ENCODE measurements at regions not wholly inside any gene's neighbourhood (a gene's known extent, or its start where the extent isn't known, plus 50 kb on each side); places are given as distances from the start of the nearest gene placed in this dataset.
"Not testable (repeated sequence)": the region's sequence is repeated elsewhere in the genome, so short reads cannot be mapped to it uniquely, and the experiment has no call there.

DNA sequence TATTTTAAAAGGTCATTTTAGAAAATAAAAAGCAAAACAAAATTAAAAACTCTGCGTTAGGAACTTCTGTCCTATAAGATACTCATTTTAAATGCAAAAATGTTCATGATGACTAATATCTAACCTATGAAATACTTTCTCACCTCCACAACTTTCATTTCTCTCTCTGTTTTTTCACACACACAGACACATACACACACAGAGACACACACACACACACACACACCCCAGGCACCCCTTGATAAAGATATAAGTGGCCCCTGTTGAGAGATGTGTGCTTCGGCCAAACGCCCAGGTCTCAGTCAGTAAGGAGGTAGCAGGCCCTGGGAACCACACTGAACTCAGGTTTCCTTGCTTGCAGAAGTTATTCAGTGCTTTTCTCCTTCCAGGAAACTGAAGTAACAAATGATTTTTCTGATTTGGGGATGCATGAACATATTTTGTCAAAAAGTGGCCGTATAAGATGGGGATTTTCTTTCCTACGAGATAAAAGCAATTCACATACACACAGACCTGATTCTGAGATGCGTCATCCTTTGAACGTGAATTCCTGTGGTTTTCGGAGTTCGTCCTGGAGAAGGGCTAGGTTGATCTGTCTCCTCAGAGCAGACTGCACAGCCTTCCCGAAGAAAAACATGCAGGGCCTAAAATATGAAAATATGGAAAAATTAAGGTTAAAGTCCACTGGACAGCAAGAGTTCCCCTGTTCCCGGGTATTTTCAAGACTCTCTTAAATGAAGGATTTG is 306.8 kb upstream of the FOXQ1 start:
- DNase-seq (ENCODE audit: low read depth, low spot score) = no peak

DNA sequence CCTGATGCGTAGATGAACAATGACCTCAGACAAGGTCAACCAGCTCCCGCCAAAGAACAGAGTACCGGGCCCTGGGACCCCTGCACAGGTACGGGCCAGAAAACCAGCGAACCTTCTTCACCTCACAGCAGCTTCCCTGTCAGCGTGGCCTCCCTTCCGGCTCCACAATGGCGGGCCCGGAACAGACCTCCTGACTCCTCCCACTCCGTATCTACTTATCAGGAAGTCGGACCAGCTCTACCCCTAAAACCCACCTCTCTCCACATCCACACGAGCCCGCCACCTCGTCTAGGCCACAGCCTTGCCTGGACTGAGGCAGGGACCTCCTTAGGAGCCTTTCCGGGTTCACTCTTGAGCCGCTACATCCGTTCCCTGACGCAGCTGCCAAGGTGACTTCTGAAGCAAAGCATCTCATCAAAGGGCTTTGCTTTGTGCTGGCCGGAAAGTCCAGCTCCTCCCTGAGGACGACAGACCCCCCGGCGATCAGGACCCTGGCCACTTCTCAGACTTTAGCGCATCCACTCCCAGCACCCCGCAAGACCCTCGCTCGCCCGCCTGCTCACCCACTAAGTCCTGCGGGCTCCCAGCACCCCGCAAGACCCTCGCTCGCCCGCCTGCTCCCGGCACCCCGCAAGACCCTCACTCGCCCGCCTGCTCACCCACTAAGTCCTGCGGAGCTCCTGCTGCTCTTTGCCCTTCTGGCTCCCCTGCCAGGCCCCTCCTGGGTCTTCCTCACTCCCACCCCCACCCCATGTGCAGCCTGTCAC is 308.3 kb upstream of the FOXQ1 start:
- DNase-seq (ENCODE audit: low read depth, low spot score) = no peak

DNA sequence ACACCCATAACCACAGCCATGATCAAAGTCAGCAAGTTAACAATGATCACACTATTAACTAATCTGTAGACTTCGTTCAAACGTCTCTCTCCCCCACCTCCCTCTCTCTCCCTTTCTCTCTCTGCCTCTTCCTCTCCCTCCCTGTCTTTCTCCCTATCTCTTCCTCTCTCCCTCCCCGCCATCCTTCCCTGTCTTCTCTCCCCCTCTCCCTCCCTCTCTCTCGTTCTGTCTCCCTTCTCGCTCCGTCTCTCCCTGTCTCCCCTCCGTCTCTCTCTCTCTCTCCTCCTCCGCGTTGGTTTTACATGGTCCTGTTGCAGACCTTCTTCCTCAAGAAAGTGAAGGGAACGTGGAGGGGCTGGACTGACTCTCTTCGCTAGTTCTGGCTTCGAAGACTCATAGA is 308.9 kb upstream of the FOXQ1 start:
- no peak for DNase-seq (ENCODE audit: low read depth, low spot score)

DNA sequence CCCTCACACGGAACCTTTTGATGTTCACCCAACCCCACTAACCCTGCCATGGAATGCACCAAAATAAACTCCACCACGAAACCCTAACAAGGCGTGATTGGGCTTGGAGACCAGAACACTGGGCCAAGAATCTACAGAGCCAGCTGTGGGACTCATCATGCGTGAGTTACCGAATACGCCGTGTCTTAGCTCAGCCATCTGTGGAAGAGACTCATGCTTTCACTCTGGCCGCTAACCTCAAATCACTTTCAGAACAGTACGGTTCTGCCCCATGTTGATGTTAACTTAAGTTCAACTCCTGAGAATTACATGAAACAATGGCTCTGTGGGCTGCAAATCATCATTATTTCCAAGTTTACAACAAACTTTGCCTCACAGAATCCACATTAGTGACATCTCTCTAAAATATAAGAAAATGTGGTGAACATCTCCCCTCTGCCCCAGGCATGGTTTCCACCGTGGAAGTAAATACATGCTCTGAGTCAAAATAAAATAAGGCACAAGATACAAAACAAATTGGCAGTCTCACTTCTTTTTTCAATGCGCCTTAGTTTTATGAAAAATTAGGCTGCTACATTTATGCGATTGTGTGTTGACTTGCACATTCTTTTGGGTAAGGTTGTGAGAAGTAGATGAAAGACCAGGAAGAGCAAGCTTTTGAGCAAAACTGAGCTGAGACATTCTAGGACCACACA is 308.9 kb upstream of the EXOC2 start:
- no peak for DNase-seq (ENCODE audit: low read depth, low spot score)

DNA sequence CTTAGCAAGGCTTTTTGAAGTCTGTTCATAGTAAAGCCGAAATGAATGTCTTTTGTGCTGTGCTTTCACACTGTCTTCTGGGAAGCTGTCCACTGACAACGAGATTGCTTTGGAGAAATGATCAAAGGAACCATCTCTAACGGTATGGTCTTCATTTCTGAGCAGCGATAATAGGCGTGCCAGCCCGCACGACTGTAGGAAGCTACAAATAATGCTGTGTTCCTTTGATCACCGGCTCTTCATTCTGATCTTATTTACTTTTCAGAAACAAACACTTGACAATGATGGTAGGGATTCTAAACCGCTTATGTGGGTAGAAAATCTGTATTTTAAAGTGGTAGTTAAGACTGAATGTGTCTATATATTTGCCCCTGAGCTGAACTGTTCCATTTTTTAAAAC is 306.6 kb upstream of the EXOC2 start:
- no peak for DNase-seq (ENCODE audit: low read depth, low spot score)

DNA sequence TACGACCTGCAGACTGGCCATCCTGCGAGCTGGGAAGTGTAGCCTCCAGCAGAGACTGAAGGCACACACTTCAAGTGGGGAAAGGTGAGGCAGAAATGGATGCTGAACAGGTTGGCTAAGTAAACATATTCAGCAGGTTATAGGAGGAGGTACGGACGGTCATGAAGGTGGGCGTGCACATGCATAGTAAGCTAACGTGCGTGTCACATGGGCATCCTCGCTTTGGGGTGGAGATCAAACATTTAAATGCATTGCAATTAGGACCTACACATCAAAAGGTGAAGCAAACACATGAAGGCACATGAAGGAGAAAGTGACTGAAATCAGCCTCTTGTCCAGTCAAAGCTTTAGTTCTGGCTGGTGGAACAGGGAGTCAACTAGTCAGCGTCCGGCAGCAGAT is 305.6 kb upstream of the EXOC2 start:
- DNase-seq (ENCODE audit: low read depth, low spot score) = no peak

DNA sequence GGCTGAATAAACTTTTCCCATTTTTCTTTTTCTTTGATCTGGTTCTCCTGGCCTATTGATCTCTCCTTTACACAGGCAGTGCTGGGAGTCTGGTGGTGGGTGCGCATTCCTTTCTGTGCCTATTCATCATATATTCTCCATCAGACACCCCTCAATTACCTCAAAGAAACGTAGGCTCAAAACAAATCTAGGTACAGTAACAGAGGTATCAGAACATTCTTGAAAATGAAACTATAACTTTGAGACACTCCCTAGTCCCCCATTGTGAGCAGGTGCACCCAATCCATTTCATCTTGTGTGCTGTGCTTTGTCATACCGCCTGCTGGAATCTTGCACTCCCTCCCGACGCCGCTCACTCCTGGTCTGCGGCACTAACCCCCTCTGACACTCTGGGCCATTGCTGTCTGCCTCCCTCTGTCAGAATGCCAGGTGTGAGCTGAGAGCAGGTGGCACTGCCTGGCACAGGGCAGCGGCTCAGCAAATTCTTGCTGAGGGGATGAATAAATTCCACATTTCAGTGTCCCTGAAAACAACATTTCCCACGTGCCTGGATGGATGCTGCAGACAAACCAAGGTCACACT is 303.4 kb upstream of the EXOC2 start:
- no peak for DNase-seq (ENCODE audit: low read depth, low spot score)

DNA sequence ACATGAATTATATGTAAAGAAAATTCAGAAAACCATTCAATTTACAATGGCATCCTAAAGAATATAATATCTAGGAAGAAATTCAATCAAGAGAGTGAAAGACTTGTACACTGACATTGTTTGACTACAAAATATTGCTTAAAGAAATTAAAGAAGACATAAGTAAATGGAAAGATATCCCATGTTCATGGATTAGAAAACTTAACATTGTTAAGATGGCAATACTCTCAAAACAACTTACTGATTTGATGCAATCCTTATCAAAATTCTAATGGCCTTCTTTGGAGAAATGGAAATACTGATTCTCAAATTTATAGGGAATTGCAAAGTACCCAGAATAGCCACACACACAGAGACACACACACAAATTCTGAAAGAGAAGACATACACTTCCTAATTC is 298.3 kb upstream of the EXOC2 start:
- DNase-seq (ENCODE audit: low read depth, low spot score) = no peak

DNA sequence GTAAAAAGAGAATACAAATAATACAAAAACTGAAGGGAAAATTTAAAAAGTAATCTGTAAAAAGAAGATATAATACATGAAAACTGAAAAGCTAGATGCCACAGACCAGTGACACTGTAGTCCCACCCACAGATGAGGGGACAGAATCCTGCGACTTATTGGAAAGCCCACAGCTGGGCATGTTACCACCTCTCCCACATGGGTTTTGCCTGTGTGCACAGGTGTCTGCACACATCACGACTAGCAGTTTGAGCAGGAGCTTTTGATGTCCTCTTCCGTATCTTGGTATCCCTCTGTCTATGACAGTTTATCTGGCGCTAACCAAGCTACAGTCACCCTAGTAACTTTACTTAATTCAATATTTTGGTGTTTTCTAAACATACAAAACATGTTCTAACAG is 291.1 kb upstream of the EXOC2 start:
- DNase-seq (ENCODE audit: low read depth, low spot score) = no peak

DNA sequence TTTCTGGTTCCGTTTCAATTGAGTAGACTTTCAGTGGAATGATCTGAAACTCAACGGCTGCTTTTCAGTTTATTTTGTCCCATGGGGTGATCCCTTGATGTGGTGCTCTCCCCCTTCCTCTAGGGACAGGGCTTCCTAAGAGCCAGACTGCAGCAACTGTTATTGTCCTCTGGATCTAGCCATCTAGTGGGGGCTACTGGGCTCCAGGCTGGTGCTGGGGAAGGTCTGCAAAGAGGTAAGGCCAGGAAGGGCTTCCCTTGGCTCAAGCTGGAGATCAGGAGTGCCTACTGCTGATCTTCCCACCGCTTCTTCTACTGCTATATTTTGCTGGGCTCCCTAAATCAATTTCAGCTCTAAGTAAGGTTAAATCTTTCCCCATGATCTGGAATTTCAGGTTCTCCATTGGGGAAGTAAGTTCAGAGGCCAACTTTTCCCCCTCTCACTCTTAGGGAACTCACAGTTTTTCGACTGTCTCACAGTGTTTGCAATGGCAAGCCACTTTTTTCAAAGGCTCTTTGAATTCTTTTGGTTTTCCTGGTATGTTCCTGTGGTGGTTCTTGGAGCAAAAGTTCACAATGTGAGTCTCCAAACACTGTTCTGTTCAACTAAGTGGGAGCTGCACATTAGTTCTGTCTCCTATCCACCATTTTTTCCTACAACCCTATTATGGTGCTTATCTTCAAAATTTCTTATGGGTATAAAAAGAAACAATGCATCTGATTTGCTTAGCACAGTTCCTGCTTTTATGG is 286.2 kb upstream of the EXOC2 start:
- DNase-seq (ENCODE audit: low read depth, low spot score) = peak; percentile 40

DNA sequence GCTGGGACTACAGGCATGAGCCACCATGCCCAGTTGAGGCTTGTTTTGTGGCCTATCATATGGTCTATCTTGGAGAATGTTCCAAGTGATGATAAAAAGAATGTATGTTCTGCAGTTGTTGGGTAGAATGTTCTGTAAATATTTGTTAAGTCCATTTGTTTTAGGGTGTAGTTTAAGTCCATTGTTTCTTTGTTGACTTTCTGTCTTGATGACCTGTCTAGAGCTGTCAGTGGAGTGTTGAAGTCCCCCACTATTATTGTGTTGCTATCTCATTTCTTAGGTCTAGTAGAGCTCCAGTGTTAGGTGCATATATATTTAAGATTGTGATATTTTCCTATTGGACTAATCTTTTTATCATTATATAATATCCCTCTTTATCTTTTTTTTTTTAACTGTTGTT is 284.3 kb upstream of the EXOC2 start:
- not testable (repeated sequence) for DNase-seq (ENCODE audit: low read depth, low spot score)

DNA sequence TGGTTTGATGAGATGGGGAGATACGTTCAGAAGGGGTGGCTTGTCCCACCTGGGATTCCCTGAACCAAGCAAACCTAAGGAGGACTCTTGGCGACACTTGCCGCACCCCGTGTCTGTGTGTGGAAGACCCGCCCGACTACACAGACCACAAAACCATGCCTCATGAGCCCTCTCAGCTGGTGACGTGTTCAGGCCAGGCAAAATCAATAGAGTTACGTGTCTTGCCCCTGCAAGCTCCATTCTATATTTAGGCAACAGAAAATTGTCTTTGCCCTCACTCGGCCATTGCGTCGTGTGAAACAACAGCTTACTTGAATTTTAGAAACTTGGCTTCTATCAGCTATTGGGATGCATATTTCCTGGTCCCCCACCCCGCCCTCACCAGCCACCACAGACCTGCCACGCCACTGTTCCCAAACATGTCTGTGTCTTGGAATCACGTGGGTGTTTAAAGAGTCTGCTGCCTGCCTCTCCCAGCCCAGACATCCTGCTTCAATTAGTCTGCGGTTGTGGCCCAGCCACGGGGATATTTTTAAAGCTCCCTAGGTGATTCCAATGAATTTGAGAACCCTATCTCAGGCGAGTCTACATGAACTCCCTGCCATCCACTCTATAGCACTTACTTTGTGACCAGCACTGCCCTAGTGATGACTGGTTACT is 279.2 kb upstream of the EXOC2 start:
- DNase-seq (ENCODE audit: low read depth, low spot score) = no peak

DNA sequence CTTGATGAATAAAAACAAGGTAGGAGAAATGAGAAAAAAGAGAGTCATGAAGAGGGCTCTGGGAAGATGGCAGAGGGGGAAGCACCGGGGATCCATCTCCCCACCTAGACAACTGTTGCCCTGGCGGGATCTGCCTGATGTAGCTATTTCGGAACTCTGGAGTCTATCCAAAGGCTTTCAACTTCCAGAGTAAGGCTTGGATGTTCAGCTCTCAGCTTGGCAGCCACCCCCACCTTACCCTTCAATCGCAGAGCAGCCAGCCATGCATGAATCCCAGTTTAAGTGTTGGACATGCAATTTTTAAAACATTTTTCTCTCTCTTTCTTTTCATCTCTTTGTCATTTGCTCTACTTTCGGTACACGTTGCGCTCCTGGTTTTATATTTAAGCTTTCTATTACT is 275.9 kb upstream of the EXOC2 start:
- DNase-seq (ENCODE audit: low read depth, low spot score) = no peak

DNA sequence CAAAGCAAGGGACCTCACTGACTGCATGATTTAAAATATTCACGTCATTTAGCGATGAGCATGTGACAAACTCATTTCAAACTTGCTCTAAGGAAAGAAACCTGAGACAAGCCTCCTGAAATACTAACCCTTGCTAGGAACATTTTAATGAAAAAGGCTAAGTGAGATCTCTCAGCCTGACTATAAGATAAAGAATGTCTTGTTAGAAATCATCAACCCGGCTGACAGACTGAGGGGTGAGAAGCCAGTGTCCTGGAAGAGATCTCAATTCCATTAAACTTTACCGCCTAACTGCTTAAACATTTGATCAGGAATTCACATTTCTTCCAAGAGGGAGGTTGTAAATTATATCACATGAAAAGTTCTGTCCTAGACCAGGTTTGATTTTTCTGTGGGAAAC is 274.8 kb upstream of the EXOC2 start:
- DNase-seq (ENCODE audit: low read depth, low spot score) = no peak

DNA sequence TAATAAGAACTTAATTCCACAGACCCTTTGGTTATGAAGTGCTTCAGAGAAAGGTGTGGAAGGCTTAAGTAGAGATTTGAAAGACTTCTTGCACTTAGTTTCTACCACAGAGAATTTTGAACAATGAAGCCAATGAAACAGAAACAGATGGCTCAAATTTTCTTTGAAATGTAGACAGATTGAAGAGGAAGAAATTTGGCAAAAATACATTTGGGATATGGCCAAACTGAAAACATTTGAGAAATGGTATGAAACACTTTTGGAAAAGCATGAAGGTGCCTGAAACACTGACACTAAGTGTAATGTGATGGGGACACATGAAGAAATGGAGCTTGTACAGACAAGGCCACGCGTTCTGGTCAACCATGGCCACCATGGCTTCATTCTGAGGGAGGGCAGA is 272.4 kb upstream of the EXOC2 start:
- no peak for DNase-seq (ENCODE audit: low read depth, low spot score)

DNA sequence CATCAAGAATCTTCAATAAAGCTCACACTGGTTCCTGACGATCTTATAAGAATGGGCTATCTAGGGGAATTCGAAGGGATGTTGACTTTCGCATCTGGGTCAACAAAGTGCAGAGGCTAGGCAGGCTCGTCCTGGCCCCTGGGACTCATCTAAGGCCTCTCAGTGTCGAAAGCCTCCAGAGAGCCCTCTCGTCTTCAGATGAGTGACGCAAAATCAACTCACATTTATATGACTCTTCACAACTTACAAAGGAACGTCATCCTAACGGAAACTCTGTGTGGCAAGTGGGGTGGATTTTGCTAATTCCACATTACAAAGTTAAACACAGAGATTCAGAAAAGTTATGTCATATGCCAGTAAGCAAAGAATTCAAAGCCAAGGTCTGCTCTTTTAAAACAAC is 270.5 kb upstream of the EXOC2 start:
- DNase-seq (ENCODE audit: low read depth, low spot score) = no peak

DNA sequence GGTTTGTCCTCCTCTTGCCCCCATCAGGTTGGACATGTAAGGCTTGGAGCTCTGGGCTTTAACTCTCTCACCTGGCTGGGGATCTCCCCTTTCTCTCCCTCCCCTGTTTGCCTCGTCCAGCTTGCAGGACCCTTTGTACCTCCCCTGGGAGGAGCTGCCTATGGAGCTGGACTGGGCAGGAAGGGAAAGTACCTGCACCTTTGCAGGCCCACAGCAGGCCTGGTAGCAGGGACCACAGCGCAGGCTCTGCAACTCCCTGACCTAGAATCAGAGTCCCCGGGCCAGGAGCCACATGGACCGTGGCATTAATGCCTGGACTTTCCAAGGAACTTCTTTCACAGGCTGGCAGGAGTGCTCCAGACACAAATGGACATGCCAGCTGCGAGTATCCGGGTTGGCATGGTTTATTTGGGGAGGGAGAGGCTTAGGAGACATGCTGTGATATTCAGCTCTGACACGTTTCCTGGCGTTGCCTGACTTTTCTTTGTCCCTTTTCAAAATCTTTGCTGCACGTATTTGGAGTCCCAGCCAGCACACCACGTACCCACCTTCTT is 268.5 kb upstream of the EXOC2 start:
- DNase-seq (ENCODE audit: low read depth, low spot score) = no peak

DNA sequence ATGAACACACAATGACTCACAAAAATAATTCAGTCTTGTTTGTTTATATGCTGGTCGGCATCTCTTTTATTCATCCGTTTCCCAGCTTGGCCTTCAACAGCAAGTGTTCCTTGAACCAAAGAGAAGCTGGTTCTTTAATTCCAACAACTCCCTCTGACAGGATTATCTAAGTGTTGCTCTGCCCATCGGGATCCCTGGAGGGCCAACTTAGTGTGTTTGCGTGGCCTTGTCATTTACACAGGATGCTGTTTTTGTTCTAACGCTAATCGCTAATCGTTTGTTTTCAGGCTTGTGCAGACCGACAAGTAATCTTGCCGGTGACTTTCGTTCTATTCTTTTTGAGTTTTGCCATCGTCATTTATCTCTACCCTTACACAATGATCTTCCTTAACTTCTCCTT is 267.4 kb upstream of the EXOC2 start:
- peak; percentile 25 for DNase-seq (ENCODE audit: low read depth, low spot score)

DNA sequence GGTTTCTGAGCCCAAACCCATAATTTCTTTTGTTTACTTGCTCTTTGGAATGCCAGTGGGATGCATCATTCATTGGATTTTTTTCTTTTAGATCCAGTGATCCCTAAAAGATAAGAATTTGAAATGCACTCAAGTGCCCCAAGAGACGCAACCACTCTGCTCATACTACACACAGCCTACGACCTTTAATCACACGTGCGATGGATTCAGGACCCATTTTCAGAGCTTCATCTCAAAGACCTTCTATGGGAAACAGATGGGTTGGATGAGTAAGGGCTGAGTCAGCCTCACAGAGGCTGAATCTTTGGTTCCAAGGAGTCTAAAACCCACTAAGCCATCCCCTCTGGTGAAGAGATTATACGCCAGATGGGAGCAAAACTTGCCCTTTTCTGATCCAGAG is 265.5 kb upstream of the EXOC2 start:
- peak; percentile 62 for DNase-seq (ENCODE audit: low read depth, low spot score)

DNA sequence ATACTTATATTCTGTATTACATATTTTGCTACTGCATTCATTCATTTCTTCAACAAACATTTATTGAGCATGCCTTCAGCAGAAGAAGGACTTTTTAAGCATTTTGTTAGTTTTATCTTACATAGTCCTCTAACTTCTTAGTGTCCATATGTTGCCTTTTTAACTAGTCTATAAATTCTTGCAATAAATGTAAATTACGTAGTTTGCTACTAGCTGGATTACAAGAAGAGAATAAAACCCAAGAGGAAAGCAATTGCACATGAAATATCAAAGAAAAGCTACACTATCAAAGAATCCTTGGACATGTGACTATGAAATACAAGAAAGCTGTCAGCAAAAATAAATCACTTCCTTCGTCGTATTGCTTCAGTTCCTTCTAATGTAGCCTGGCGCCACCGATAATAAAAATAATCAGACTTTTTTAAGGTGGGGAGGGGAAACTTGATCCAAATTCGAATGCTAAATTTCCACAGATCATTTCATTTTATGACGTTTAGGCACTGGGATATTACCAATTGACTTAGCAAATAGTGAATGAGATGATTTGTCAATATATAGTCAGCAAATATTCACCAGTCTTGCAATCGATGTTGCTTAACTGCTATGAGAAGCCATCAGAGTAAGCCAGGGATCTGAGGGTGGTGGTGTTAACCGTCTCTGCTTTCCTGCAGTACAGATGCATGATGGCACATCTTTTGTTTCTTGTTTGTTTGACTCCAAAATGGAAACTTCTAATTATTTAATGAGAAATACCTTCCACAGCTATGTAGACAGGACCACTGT is 258.7 kb upstream of the EXOC2 start:
- no peak for DNase-seq (ENCODE audit: low read depth, low spot score)

All from astrocyte of the hippocampus (primary cell).